ENCODE measurements at regions not wholly inside any gene's neighbourhood (a gene's known extent, or its start where the extent isn't known, plus 50 kb on each side); places are given as distances from the start of the nearest gene placed in this dataset.

DNA sequence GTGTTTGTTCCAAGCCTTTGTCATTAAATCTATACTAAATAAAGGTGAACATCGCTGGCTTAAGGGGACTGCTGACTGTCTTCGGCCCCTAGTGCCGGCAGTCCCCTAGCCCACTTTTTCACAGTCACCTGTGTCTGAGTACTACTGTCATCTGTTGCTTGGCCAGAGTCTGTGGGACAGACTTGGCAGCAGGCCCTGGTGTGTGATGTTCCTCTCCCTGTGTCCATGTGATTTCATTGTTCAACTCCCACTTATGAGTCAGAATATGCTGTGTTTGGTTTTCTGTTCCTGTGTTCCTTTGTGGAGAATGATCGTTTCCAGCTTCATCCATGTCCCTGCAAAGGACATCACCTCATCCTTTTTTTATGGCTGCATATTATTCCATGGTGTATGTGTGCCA lies 133.4 kb downstream of the HAO1 start:
- TF ChIP-seq MXI1 (IDR thresholded peaks at IDR 0.05; ENCODE audit: low read depth, low read length) (no peak), POLR2AphosphoS5 (IDR thresholded peaks at IDR 0.05; ENCODE audit: low read depth, low read length) (no peak)
